Effector memory CD4-positive, alpha-beta T cell (primary cell): ENCODE measurements at regions not wholly inside any gene's neighbourhood (a gene's known extent, or its start where the extent isn't known, plus 50 kb on each side); places are given as distances from the start of the nearest gene placed in this dataset.
"Not testable (repeated sequence)": the region's sequence is repeated elsewhere in the genome, so short reads cannot be mapped to it uniquely, and the experiment has no call there.

Experiments
- DNase-seq, 3 donors: peaks; one replicate each; pipeline ENCODE4 v3.0.0-alpha.2; 2020
- H3K27ac ChIP-seq: 2 replicates; pipeline ENCODE4 v1.7.0; 2013; ENCODE audit warnings: mild to moderate bottlenecking, low read length, moderate library complexity; ENCODE audit not compliant: insufficient read depth, poor library complexity, severe bottlenecking
- H3K27me3 ChIP-seq: replicated peaks from 2 replicates; pipeline ENCODE4 v1.7.0; 2013; ENCODE audit warnings: mild to moderate bottlenecking, low read length; ENCODE audit not compliant: insufficient read depth, control insufficient read depth, poor library complexity, severe bottlenecking
- H3K36me3 ChIP-seq: 2 replicates; pipeline ENCODE4 v1.7.0; 2013; ENCODE audit warnings: mild to moderate bottlenecking, low read length, moderate library complexity; ENCODE audit not compliant: control insufficient read depth, insufficient read depth
- H3K4me1 ChIP-seq: 2 replicates; pipeline ENCODE4 v1.7.0; 2013; ENCODE audit warnings: low read length, mild to moderate bottlenecking; ENCODE audit not compliant: control insufficient read depth, insufficient read depth, poor library complexity, severe bottlenecking
- H3K4me3 ChIP-seq: 2 replicates; pipeline ENCODE4 v1.7.0; 2013; ENCODE audit warnings: low read length, low read depth, mild to moderate bottlenecking; ENCODE audit not compliant: insufficient read depth, poor library complexity, severe bottlenecking
- H3K9me3 ChIP-seq: 2 replicates; pipeline ENCODE4 v1.7.0; 2013; ENCODE audit warnings: mild to moderate bottlenecking, low read length, moderate library complexity; ENCODE audit not compliant: control insufficient read depth

- Histone ChIP-seq H3K27me3 (no peaks in the 10 kb centered on the region), H3K4me1 (no peaks in the 10 kb centered on the region), H3K27ac (no peak overlapping the region), H3K9me3 (no peaks in the 10 kb centered on the region), H3K36me3 (no peaks in the 10 kb centered on the region), H3K4me3 (no peak overlapping the region)
- no peak for DNase-seq
These were observed 80.2 kb downstream of the SH2D1A start for GRCh38 chrX:124426288-124427169.

DNA sequence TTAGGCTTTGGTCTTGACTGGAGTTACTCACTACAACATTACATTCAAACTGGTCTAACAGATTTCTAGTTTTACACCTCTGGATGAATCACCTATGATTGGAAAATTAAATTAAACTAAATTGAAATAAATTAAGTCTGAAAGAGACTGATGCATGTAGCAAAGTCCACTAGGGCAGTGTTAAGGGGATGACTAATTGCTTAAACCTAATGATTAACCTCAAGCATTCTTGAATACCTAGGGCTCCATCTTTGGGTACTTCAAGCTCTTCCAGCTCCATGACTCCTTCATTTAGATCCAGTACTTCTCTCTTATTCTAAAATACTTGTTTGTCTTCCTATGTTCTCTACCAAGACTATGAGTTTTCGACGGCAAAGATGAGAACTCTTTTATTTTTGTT, 86.8 kb downstream of the SH2D1A start:
- Histone ChIP-seq H3K9me3 (no peaks in the 10 kb centered on the region), H3K36me3 (no peaks in the 10 kb centered on the region), H3K4me1 (no peaks in the 10 kb centered on the region), H3K27me3 (no peaks in the 10 kb centered on the region), H3K4me3 (no peak overlapping the region), H3K27ac (no peak overlapping the region)
- no peak for DNase-seq

DNA sequence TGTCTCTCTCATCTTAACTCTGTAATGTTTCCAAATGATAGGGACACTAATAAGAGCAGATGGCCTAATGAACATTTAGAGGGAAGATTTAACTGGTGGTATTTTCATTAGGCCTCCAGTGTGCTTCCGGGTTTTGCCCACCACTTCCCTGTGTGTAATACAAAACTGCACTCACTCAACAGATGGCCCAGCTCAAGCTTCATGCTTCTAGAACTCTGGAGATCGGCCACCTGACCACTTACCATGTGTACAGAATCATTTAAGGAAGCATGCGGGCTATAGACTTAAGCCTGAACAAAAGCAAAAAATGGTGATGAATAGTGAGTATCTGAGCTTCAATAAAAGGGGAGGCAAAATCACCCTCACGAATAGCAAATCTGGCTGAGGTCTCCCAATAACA, 89.3 kb downstream of the SH2D1A start:
- Histone ChIP-seq H3K9me3 (no peaks in the 10 kb centered on the region), H3K27ac (no peak overlapping the region), H3K27me3 (no peaks in the 10 kb centered on the region), H3K4me3 (no peak overlapping the region), H3K4me1 (no peaks in the 10 kb centered on the region), H3K36me3 (no peaks in the 10 kb centered on the region)
- no peak for DNase-seq

GRCh38 chrX:124440695-124441094, 94.3 kb downstream of the SH2D1A start:
- no peaks in the 10 kb centered on the region for H3K36me3 ChIP-seq
- no peak for DNase-seq
- no peak overlapping the region for H3K4me3 ChIP-seq
- H3K27me3 ChIP-seq, result no peaks in the 10 kb centered on the region
- H3K4me1 ChIP-seq, result no peaks in the 10 kb centered on the region
- no peaks in the 10 kb centered on the region for H3K9me3 ChIP-seq
- H3K27ac ChIP-seq, result no peak overlapping the region

DNA sequence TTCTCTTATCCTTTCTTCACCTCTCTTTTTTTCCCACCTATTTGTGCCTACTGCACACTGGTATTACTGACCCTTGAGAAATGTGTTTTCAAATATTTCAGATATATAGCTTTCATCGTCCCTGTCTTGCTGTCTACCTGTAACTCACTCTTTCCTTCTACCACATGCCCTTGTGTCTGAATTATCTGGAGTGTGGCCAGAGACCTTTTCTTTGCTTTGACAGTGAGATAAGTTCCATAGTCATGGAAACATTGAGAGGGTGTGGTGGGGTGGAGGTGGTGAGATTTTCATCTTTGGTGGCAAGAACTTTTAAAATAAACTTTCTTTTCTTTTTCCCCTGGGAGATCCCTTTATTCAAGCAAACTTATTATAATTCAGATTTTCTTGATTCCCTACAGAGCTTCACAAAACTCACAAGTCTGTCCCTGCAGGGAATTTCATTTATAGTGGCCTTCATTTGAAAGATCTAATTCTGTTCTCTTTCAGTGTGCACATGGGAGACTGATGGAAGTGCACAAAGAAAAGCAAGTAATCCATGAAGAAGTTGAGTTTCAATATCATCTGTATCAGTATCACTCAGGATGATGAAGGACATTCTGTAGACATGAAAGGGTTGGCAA, 95.7 kb downstream of the SH2D1A start:
- Histone ChIP-seq H3K4me3 (no peak overlapping the region), H3K27ac (no peak overlapping the region), H3K4me1 (no peaks in the 10 kb centered on the region), H3K36me3 (no peaks in the 10 kb centered on the region), H3K9me3 (no peaks in the 10 kb centered on the region), H3K27me3 (no peaks in the 10 kb centered on the region)
- no peak for DNase-seq

- no peak overlapping the region for H3K27ac ChIP-seq
- no peak overlapping the region for H3K4me3 ChIP-seq
- no peaks in the 10 kb centered on the region for H3K9me3 ChIP-seq
- no peak for DNase-seq
- no peaks in the 10 kb centered on the region for H3K36me3 ChIP-seq
- no peaks in the 10 kb centered on the region for H3K4me1 ChIP-seq
- H3K27me3 ChIP-seq, result no peaks in the 10 kb centered on the region
These were observed 109.6 kb downstream of the SH2D1A start for GRCh38 chrX:124455966-124456365.

DNA sequence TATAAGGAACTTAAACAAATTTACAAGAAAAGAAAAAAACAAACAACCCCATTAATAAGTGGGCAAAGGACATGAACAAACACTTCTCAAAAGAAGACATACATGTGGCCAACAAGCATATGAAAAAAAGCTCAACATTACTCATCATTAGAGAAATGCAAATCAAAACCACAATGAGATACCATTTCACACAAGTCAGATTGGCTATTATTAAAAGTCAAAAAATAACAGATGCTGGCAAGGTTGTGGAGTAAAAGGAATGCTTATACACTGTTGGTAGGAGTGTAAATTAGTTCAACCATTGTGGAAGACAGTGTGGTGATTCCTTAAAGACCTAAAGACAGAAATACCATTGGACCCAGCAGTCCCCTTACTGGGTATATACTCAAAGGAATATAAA, 113.5 kb downstream of the SH2D1A start:
- H3K27me3 ChIP-seq, H3K4me1 ChIP-seq, H3K4me3 ChIP-seq, H3K36me3 ChIP-seq, H3K9me3 ChIP-seq, H3K27ac ChIP-seq, DNase-seq: not testable (repeated sequence)

GRCh38 chrX:124462931-124463330, 116.6 kb downstream of the SH2D1A start:
- no peaks in the 10 kb centered on the region for H3K36me3 ChIP-seq
- no peaks in the 10 kb centered on the region for H3K9me3 ChIP-seq
- H3K4me3 ChIP-seq, result no peak overlapping the region
- no peak for DNase-seq
- H3K27me3 ChIP-seq, result no peaks in the 10 kb centered on the region
- H3K4me1 ChIP-seq, result no peaks in the 10 kb centered on the region
- no peak overlapping the region for H3K27ac ChIP-seq

DNA sequence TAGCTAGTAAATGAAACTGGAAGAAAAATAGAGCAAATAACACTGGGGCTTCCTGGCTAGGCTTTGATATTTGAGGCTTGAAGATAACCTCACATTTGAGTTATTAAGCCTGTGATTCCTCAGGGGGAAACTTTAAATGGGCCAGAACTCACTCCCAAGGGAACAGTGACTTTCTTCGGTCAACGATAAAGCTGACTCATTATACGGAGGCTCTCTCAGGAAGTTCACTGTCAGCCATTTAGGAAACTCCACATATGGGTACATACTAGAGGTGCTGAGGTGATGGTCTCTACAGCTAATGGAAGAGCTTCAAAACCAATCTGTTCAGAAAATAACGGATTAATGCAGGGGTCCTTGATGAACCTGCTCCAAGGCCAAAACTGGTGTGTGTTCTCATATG, 120.8 kb downstream of the SH2D1A start:
- H3K4me3 ChIP-seq, result no peak overlapping the region
- no peaks in the 10 kb centered on the region for H3K27me3 ChIP-seq
- no peaks in the 10 kb centered on the region for H3K9me3 ChIP-seq
- no peaks in the 10 kb centered on the region for H3K36me3 ChIP-seq
- H3K27ac ChIP-seq, result no peak overlapping the region
- no peaks in the 10 kb centered on the region for H3K4me1 ChIP-seq
- no peak for DNase-seq

DNA sequence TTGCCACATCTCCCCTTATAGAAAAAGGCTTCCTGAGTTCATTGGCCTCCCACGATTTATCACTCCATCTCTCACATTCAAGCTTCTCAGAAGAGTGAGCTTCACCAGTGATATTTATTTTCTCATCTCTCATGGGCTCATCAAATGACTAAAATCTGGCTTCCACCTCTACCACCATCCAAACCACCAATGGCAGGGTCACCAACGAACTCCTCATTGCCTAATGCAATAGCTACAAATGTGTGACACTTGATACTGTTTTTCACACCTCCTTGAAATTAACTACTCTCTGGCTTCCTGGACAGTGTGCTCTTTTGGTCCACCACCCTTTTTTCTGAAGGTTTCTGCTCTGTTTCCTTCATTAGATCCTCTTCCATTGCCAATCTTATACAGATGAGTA, 129.0 kb downstream of the SH2D1A start:
- Histone ChIP-seq H3K9me3 (no peaks in the 10 kb centered on the region), H3K27me3 (no peaks in the 10 kb centered on the region), H3K36me3 (no peaks in the 10 kb centered on the region), H3K27ac (no peak overlapping the region), H3K4me3 (no peak overlapping the region), H3K4me1 (no peaks in the 10 kb centered on the region)
- DNase-seq, result no peak
